RWPE1 (cell line): ENCODE measurements at regions not wholly inside any gene's neighbourhood (a gene's known extent, or its start where the extent isn't known, plus 50 kb on each side); places are given as distances from the start of the nearest gene placed in this dataset.

Source experiments
- CTCF ChIA-PET: fragments of 350-600 bp; sonication (Branson Sonifier 250); formaldehyde crosslinking; extraction: SDS; loops from one replicate; lab custom pipeline; 2021; lab: Yijun Ruan, JAX
- POLR2A ChIA-PET: fragments of 400-600 bp; formaldehyde crosslinking; extraction: SDS; loops from one replicate; lab custom pipeline; 2020; ENCODE audit warnings: antibody characterized with exemption; ENCODE audit not compliant: low non-redundant PET; lab: Yijun Ruan, JAX
- DNase-seq: peaks from one replicate; pipeline ENCODE4 v3.0.0; 2012; ENCODE audit warnings: low spot score
- H3K27ac ChIP-seq: fragments of 450-650 bp; 2 replicates; pipeline ENCODE4 v1.5.1; 2017
- TF ChIP-seq, protein P1 (sequence below): fragments of 450-650 bp; conservative IDR thresholded peaks from 2 replicates; pipeline ENCODE4 v1.5.1; 2017; ENCODE audit warnings: low read depth, mild to moderate bottlenecking

DNA sequence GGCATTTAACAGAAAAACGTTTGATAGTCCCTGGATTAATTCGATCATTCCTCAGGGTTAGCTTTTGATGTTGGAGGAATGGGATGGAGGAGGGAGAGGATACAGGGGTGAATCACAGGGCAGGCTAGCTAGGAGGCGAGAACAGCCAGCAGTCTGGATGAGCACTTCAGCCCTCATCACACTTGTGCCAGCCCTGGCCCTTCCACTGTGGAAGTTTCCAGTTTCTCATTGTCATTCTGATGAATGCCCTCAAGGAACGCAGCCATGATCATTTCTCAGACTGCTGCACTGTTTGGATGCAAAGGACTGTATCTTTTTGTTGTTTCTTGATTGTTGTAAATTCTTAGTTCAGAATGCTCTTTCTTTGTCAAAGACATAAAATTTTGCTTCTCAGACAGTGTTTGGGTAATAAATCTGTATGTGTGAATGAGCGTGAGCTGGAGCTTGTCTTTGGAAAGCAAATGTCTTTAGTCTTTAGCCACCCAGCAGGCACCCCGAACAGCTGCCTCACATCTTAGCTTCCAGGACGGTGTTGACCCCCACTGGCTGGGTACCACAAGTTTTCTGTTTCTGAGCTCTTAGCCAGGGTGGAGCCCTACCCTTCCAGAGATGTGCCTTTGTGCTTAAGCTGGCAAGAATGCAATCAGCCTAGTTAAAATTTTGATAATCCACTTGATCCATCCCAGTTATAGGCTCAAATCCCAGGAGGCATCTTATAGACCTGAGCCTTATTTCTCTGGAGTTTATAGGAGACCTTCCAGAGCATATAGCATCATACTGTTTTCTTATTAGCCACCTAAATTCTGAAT, 121.1 kb downstream of the PDCD6IP start:
- ChIA-PET CTCF (no interaction called here), POLR2A (no interaction called here)
- TF ChIP-seq, protein P1, sequence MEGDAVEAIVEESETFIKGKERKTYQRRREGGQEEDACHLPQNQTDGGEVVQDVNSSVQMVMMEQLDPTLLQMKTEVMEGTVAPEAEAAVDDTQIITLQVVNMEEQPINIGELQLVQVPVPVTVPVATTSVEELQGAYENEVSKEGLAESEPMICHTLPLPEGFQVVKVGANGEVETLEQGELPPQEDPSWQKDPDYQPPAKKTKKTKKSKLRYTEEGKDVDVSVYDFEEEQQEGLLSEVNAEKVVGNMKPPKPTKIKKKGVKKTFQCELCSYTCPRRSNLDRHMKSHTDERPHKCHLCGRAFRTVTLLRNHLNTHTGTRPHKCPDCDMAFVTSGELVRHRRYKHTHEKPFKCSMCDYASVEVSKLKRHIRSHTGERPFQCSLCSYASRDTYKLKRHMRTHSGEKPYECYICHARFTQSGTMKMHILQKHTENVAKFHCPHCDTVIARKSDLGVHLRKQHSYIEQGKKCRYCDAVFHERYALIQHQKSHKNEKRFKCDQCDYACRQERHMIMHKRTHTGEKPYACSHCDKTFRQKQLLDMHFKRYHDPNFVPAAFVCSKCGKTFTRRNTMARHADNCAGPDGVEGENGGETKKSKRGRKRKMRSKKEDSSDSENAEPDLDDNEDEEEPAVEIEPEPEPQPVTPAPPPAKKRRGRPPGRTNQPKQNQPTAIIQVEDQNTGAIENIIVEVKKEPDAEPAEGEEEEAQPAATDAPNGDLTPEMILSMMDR = no peak
- no peak overlapping the region for H3K27ac ChIP-seq
- DNase-seq = no peak

DNA sequence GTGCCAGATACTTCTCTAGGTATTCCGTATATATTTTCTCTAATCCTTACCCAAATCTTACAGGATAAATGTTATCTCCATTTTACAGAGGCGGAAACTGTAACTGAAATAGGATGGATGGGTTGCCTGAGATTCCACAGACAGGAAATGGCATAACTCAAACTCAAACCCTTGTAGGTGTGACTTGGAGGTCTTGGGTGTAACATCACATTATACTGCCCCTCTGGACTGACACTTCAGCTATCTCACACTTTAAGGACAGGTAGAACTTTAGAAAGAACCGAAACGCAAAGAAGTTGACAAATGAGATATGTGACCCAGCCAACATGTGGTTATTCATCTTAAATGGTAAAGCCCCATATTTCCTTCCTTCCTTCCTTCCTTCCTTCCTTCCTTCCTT, 122.1 kb downstream of the PDCD6IP start:
- no peak overlapping the region for H3K27ac ChIP-seq
- TF ChIP-seq, protein P1 = no peak
- POLR2A ChIA-PET = no interaction called here
- DNase-seq = no peak
- CTCF ChIA-PET = no interaction called here

DNA sequence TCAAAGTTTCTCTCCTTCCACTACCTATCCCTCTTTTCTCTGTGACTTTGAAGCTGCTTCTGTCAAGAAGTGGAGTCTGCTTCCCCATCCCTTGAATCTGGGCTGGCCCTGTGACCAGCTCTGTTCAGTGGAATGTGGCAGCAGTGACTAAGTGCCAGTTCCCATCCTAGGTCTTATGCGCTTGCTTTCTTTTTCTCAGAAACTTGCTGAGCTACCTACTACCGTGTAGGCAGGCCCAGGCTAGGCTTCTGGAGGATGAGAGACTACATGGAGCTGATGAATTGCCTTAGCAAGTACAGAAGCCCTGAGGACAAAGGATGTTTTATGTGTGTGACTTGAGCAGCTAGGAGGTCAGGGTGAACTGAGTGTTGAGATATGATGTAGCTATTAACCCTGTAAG, 123.2 kb downstream of the PDCD6IP start:
- H3K27ac ChIP-seq = no peak overlapping the region
- no peak for DNase-seq
- ChIA-PET CTCF (interaction anchor here (0.9 kb wide), 1 partner anchor 38 kb away, joined by 3 read pairs; no protein-coding TSS in a partner anchor), POLR2A (no interaction called here)
- TF ChIP-seq, protein P1 = no peak

DNA sequence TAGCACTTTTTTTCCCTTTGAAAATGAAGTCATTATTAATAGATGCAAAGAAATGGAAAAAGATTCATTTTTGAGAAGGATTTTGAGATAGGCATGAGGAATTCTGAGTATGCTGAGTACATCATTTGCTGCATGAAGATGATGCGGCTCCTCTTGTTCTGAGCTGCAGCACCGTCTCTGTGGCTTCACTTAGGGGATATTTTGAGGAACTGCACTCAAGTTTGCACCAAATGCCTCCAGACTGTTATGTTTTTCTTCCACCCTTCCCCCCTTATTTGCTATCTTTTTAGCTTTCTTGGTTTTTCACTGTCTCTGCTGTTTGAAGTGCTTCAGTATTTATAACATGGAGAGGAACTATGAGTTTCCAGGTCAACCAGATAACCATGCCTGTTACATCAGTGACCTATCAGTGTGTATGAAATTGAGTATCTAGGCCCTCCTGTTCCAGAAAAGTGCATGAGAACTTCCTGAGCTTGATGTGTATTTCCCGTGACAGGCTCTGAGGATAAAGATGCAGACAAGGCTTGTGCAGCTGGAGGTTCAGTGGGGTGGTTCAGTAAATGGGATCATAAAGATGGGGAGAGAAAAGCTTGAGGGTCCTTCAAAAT, 128.7 kb downstream of the PDCD6IP start:
- DNase-seq = no peak
- POLR2A ChIA-PET = no interaction called here
- TF ChIP-seq, protein P1 = no peak
- H3K27ac ChIP-seq = no peak overlapping the region
- CTCF ChIA-PET = no interaction called here

DNA sequence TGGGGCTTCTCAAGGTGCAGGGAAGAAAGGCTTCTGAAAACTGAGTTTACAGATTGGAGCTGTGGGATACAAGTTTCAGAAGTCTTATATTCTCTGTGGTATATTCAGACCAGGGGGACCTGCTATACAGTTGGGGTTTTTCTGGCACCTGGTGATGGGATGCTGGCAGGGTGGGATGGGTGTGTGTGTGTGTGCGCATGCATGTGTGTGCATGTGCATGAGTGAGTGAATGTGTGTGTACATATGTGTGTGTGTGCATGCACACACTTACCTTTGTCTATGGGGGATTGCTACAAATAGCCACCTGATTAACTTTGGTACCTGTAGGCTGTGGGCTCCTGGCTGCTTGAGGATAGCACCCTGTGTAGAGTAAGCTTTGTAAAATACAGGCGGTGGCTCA, 131.4 kb downstream of the PDCD6IP start:
- TF ChIP-seq, protein P1 = no peak
- ChIA-PET POLR2A (no interaction called here), CTCF (no interaction called here)
- DNase-seq = no peak
- no peak overlapping the region for H3K27ac ChIP-seq

DNA sequence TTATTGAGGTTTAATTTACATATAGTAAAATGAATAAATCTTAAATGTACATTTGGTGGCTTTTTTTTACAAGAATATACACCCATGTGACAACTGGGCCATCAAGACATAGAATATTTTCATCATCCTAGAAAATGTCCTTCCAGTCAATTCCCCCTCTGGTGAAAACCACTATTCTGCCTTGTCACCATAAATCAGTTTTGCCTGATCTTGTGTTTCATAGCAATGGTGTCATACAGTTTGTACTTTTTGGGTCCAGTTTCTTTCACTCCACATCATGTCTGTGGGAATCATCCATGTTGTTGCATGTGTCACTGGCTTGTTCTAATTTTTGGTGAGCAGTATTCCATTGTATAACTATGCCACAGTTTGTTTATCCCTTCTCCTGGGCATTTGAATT, 133.1 kb downstream of the PDCD6IP start:
- POLR2A ChIA-PET = no interaction called here
- TF ChIP-seq, protein P1 = no peak
- CTCF ChIA-PET = no interaction called here
- H3K27ac ChIP-seq = no peak overlapping the region
- no peak for DNase-seq
